ENCODE measurements at regions not wholly inside any gene's neighbourhood (a gene's known extent, or its start where the extent isn't known, plus 50 kb on each side); places are given as distances from the start of the nearest gene placed in this dataset.
A peak's percentile ranks its signal among the peaks of the same experiment; 100 is the strongest.
"Not testable (repeated sequence)": the region's sequence is repeated elsewhere in the genome, so short reads cannot be mapped to it uniquely, and the experiment has no call there.

GRCh38 chr7:21330462-21331178 is 97.3 kb upstream of the SP4 start:
- no peak for DNase-seq

GRCh38 chr7:21334906-21335305 is 93.0 kb upstream of the SP4 start:
- DNase-seq = no peak

- DNase-seq = no peak
These were observed 91.1 kb upstream of the SP4 start for GRCh38 chr7:21336743-21337142.

- DNase-seq = peak; percentile 34 to 50
These were observed 89.1 kb upstream of the SP4 start for GRCh38 chr7:21338728-21339164.

GRCh38 chr7:21344900-21345299 is 83.0 kb upstream of the SP4 start:
- not testable (repeated sequence) for DNase-seq

- no peak for DNase-seq
These were observed 82.5 kb upstream of the SP4 start for GRCh38 chr7:21345361-21345760.

GRCh38 chr7:21346297-21346696 is 81.6 kb upstream of the SP4 start:
- no peak for DNase-seq

GRCh38 chr7:21352540-21353387 is 75.1 kb upstream of the SP4 start:
- no peak for DNase-seq

- no peak for DNase-seq
These were observed 74.5 kb upstream of the SP4 start for GRCh38 chr7:21353388-21353780.

- DNase-seq = no peak
These were observed 73.6 kb upstream of the SP4 start for GRCh38 chr7:21354284-21354683.

GRCh38 chr7:21355406-21355874 is 72.4 kb upstream of the SP4 start:
- peak in 1 of 2 experiments; percentile 7 for DNase-seq

- DNase-seq = no peak
These were observed 71.3 kb upstream of the SP4 start for GRCh38 chr7:21356616-21357015.

GRCh38 chr7:21357151-21358097 is 70.5 kb upstream of the SP4 start:
- DNase-seq = no peak

- no peak for DNase-seq
These were observed 69.2 kb upstream of the SP4 start for GRCh38 chr7:21358648-21359047.

- DNase-seq = no peak
These were observed 68.7 kb upstream of the SP4 start for GRCh38 chr7:21359163-21359562.

GRCh38 chr7:21361413-21362125 is 66.3 kb upstream of the SP4 start:
- DNase-seq = no peak

GRCh38 chr7:21364801-21365271 is 63.0 kb upstream of the SP4 start:
- DNase-seq = no peak

- no peak for DNase-seq
These were observed 61.8 kb upstream of the SP4 start for GRCh38 chr7:21365866-21366624.

- DNase-seq = no peak
These were observed 60.8 kb upstream of the SP4 start for GRCh38 chr7:21367081-21367480.

GRCh38 chr7:21367537-21367936 is 60.3 kb upstream of the SP4 start:
- no peak for DNase-seq

- no peak for DNase-seq
These were observed 59.6 kb upstream of the SP4 start for GRCh38 chr7:21368317-21368716.

Measured in activated CD4-positive, alpha-beta T cell treated with anti-CD3 and anti-CD28 coated beads, Interleukin-2, amount 50 U/mL, for 4 hours (primary cell).